CD4-positive, alpha-beta memory T cell (primary cell): ENCODE measurements at regions not wholly inside any gene's neighbourhood (a gene's known extent, or its start where the extent isn't known, plus 50 kb on each side); places are given as distances from the start of the nearest gene placed in this dataset.

ENCODE experiments used
- CTCF ChIA-PET: fragments of 350-600 bp; sonication (Branson Sonifier 250); formaldehyde crosslinking; loops from one replicate; lab custom pipeline; 2021; ENCODE audit warnings: inconsistent platforms; ENCODE audit not compliant: partially characterized antibody; lab: Charles Lee
- POLR2A ChIA-PET: fragments of 350-600 bp; sonication (Branson Sonifier 250); formaldehyde crosslinking; loops from one replicate; lab custom pipeline; 2021; ENCODE audit not compliant: partially characterized antibody; lab: Charles Lee
- DNase-seq, 5 donors: peaks; one replicate each; pipeline versions ENCODE4 v3.0.0 to v3.0.0-alpha.2; 2020 to 2022; ENCODE audit warnings: mixed read lengths in 1 of 5
- H3K27ac ChIP-seq: one replicate; pipeline ENCODE4 v1.7.0; 2013; ENCODE audit warnings: low read depth, low read length
- H3K27me3 ChIP-seq: 2 replicates; pipeline ENCODE4 v1.7.0; 2013; ENCODE audit warnings: mild to moderate bottlenecking, low read length, moderate library complexity; ENCODE audit not compliant: insufficient read depth
- H3K36me3 ChIP-seq: 2 replicates; pipeline ENCODE4 v1.7.0; 2013; ENCODE audit warnings: mild to moderate bottlenecking, low read length, moderate library complexity; ENCODE audit not compliant: insufficient read depth
- H3K4me1 ChIP-seq: 2 replicates; pipeline ENCODE4 v1.7.0; 2013; ENCODE audit warnings: mild to moderate bottlenecking, low read length, moderate library complexity; ENCODE audit not compliant: insufficient read depth
- H3K4me3 ChIP-seq, 2 donors: one replicate each; pipeline ENCODE4 v1.7.0; 2013; ENCODE audit warnings: low read length in 2 of 2, mild to moderate bottlenecking in 1 of 2
- H3K9me3 ChIP-seq, 2 donors: one replicate each; pipeline ENCODE4 v1.7.0; 2013; ENCODE audit warnings: low read length in 2 of 2, control low read depth in 1 of 2; ENCODE audit not compliant: control insufficient read depth in 1 of 2
- H3K27ac Mint-ChIP-seq, 7 donors: one replicate each; pipeline ENCODE4 v1.8.0; 2020 to 2021; ENCODE audit warnings: mixed read lengths in 7 of 7, mild to moderate bottlenecking in 6 of 7, inconsistent platforms in 3 of 7, moderate library complexity in 3 of 7
- H3K27me3 Mint-ChIP-seq, 2 donors: one replicate each; pipeline ENCODE4 v1.8.0; 2020 to 2021; ENCODE audit warnings: mixed read lengths in 2 of 2
- H3K36me3 Mint-ChIP-seq, 2 donors: one replicate each; pipeline ENCODE4 v1.8.0; 2020 to 2021; ENCODE audit warnings: mixed read lengths in 2 of 2, inconsistent platforms in 1 of 2, mild to moderate bottlenecking in 1 of 2
- H3K4me1 Mint-ChIP-seq, 4 donors: one replicate each; pipeline ENCODE4 v1.8.0; 2020 to 2021; ENCODE audit warnings: mixed read lengths in 4 of 4, mild to moderate bottlenecking in 1 of 4
- H3K4me3 Mint-ChIP-seq, 8 donors: one replicate each; pipeline ENCODE4 v1.8.0; 2020 to 2021; ENCODE audit warnings: mixed read lengths in 8 of 8, mild to moderate bottlenecking in 7 of 8, moderate library complexity in 6 of 8, inconsistent platforms in 3 of 8
- H3K9me3 Mint-ChIP-seq, 8 donors: one replicate each; pipeline ENCODE4 v1.8.0; 2020 to 2021; ENCODE audit warnings: mixed read lengths in 8 of 8, mild to moderate bottlenecking in 5 of 8, inconsistent platforms in 3 of 8, moderate library complexity in 1 of 8
- intact Hi-C: fragments of 100-400 bp; cut with micrococcal nuclease; formaldehyde crosslinking; loops from one replicate; pipeline ENCODE4 v1.15.1; 2023

DNA sequence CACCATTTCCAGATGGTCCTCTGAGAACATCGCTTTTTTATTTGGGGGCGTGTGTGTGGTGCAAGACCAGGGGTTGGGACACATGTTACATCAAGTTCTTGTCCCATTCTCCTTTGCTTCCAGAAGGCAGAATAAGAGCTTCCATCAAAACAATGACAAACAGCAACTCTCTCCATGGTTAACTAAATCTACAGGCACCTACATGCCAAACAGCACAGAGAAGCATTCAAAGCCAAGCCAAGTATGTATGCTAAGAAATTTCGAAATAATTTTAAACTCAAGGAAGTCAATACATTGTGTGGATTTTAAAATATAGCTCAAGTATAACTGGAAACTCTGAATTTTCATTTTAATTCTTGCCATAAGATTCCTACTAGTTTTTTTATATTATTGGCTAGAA, 105.6 kb downstream of the SEC61B start:
- H3K4me1 ChIP-seq, result no peaks in the 10 kb centered on the region
- CTCF ChIA-PET, result no interaction called here
- peaks cover 9 to 19% of the 10 kb centered on the region in 2 donors for H3K27me3 Mint-ChIP-seq
- H3K9me3 Mint-ChIP-seq, result peaks cover 0 to 2% (median 0%) of the 10 kb centered on the region in 8 donors
- no peaks in the 10 kb centered on the region for H3K36me3 ChIP-seq
- no peak for DNase-seq
- H3K4me3 ChIP-seq, result no peak overlapping the region
- H3K4me3 Mint-ChIP-seq, result no peak overlapping the region
- intact Hi-C loops, result no loop called here
- no peaks in the 10 kb centered on the region for H3K4me1 Mint-ChIP-seq
- POLR2A ChIA-PET, result no interaction called here
- no peaks in the 10 kb centered on the region for H3K36me3 Mint-ChIP-seq
- H3K27ac Mint-ChIP-seq, result no peak overlapping the region
- no peaks in the 10 kb centered on the region for H3K27me3 ChIP-seq
- H3K9me3 ChIP-seq, result no peaks in the 10 kb centered on the region
- H3K27ac ChIP-seq, result no peak overlapping the region

DNA sequence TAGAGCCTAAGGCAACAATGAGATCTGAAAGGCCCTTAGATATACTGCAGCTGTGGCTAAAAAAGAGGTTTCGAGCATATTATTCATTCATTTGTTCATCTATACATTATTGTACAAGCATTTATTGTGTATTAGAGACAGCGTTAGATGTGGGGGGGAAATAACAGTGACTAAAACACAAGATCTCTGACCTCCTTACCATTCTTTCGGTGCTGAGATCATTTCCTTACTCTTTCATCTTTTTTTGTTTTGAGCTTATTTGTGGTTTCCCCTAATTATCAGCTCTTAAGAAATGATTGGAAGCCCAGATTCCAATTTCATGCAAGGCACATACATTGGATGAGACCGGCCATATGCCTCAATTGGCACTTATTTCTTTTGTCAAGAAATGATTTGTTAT, 113.2 kb downstream of the SEC61B start:
- intact Hi-C loops, result no loop called here
- Mint-ChIP-seq H3K4me3 (no peak overlapping the region), H3K9me3 (peaks cover 0 to 2% (median 0%) of the 10 kb centered on the region in 8 donors), H3K27ac (no peak overlapping the region), H3K36me3 (no peaks in the 10 kb centered on the region), H3K4me1 (peaks cover 0 to 3% (median 0%) of the 10 kb centered on the region in 4 donors), H3K27me3 (peaks cover 0 to 1% of the 10 kb centered on the region in 2 donors)
- no peaks in the 10 kb centered on the region for H3K4me1 ChIP-seq
- POLR2A ChIA-PET, result no interaction called here
- H3K4me3 ChIP-seq, result no peak overlapping the region
- no peak overlapping the region for H3K27ac ChIP-seq
- CTCF ChIA-PET, result no interaction called here
- H3K9me3 ChIP-seq, result no peaks in the 10 kb centered on the region
- no peak for DNase-seq
- H3K27me3 ChIP-seq, result no peaks in the 10 kb centered on the region
- no peaks in the 10 kb centered on the region for H3K36me3 ChIP-seq

DNA sequence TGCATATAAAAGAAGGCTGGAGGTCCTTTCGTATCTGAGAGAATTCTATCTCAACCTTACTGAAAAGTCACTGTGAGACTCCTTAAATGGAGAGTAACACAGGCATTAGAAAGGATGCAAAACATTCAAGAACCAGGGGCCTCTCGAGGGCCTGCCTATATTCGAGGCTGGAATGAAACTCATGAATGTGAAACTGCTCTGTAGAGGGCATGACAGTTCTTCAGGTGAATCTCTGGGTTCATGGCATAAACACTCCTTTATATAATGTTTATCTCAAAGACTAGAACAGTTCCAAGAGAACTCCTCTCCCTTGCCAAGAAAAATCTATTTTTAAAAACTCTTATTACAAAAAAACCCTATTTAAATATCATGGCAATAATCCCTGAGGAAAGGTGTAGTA, 113.9 kb downstream of the SEC61B start:
- no peaks in the 10 kb centered on the region for H3K4me1 ChIP-seq
- peaks cover 0 to 1% of the 10 kb centered on the region in 2 donors for H3K27me3 Mint-ChIP-seq
- no peak for DNase-seq
- POLR2A ChIA-PET, result no interaction called here
- CTCF ChIA-PET, result no interaction called here
- H3K4me3 ChIP-seq, result no peak overlapping the region
- peaks cover 0 to 3% (median 0%) of the 10 kb centered on the region in 4 donors for H3K4me1 Mint-ChIP-seq
- H3K4me3 Mint-ChIP-seq, result no peak overlapping the region
- H3K27ac ChIP-seq, result no peak overlapping the region
- H3K9me3 ChIP-seq, result no peaks in the 10 kb centered on the region
- H3K27ac Mint-ChIP-seq, result no peak overlapping the region
- H3K9me3 Mint-ChIP-seq, result peaks cover 0 to 2% (median 0%) of the 10 kb centered on the region in 8 donors
- intact Hi-C loops, result no loop called here
- H3K27me3 ChIP-seq, result no peaks in the 10 kb centered on the region
- H3K36me3 Mint-ChIP-seq, result no peaks in the 10 kb centered on the region
- H3K36me3 ChIP-seq, result no peaks in the 10 kb centered on the region

DNA sequence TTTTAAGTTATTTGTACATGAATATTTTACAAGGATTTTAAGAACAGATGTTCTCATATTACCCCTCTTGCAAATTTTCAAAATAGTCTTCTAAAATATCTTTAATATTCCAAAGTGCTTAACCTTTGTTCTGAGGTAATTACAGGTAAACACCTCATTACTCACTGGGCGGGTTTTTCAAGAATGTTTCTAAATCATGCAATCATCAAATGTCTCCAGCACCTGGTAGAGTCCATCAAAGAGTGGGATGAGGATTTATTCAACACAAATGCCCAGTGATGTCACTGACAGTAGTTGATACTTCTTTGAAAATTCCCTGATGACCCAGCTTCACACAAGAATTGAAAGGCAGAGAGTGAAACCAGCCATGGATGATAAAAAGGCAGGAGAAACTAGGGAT, 114.4 kb downstream of the SEC61B start:
- POLR2A ChIA-PET, result no interaction called here
- H3K36me3 ChIP-seq, result no peaks in the 10 kb centered on the region
- peaks cover 0 to 3% (median 0%) of the 10 kb centered on the region in 4 donors for H3K4me1 Mint-ChIP-seq
- no peak overlapping the region for H3K4me3 Mint-ChIP-seq
- peaks cover 0 to 2% (median 0%) of the 10 kb centered on the region in 8 donors for H3K9me3 Mint-ChIP-seq
- intact Hi-C loops, result no loop called here
- H3K4me1 ChIP-seq, result no peaks in the 10 kb centered on the region
- H3K4me3 ChIP-seq, result no peak overlapping the region
- no peaks in the 10 kb centered on the region for H3K36me3 Mint-ChIP-seq
- peaks cover under 1 to 1% of the 10 kb centered on the region in 2 donors for H3K27me3 Mint-ChIP-seq
- no peak for DNase-seq
- no peak overlapping the region for H3K27ac Mint-ChIP-seq
- no peak overlapping the region for H3K27ac ChIP-seq
- H3K27me3 ChIP-seq, result no peaks in the 10 kb centered on the region
- no peaks in the 10 kb centered on the region for H3K9me3 ChIP-seq
- CTCF ChIA-PET, result no interaction called here

DNA sequence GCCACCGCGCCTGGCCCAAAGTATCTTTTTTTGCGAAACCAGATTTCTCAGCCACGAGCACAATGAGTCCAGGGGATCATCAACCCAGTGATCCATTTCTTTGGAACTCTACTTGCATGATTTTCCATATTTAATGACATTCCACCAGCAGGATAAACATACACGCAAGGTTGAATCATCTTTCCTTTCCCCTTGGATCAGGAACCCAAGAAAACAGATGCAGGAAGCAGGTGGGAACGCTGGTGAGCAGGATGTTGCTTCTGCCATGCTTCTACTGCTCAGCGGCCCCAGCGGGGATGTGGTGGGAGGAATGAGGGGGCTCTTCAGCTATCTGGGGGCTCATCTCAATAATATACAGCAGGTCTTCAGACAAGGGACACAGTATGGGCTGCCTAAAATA, 118.2 kb downstream of the SEC61B start:
- intact Hi-C loops, result no loop called here

DNA sequence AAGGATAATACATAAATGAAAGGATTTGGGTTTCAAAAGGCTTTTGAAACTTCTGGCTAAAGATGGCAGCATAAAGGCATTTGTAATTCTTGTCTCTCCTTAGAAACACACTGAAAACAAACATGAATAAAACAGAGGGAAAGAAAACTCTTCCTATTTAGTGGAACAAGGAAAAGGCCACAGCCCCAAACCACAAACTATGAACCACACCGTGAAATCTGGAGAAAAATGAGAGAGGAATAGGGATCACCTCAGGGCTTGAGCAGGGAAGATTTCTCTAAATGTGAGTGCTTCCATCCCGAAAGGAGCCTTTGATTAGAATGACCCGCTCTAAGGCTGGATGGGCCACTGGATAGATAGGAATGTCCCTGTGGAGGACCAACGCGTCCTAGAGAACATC, 119.6 kb downstream of the SEC61B start:
- no peaks in the 10 kb centered on the region for H3K27me3 ChIP-seq
- no peak overlapping the region for H3K4me3 ChIP-seq
- no peak overlapping the region for H3K27ac ChIP-seq
- no peak overlapping the region for H3K27ac Mint-ChIP-seq
- H3K27me3 Mint-ChIP-seq, result peaks cover 3% of the 10 kb centered on the region in 2 donors
- no peaks in the 10 kb centered on the region for H3K4me1 ChIP-seq
- CTCF ChIA-PET, result no interaction called here
- peaks cover 0 to 2% (median 0%) of the 10 kb centered on the region in 8 donors for H3K9me3 Mint-ChIP-seq
- intact Hi-C loops, result no loop called here
- H3K9me3 ChIP-seq, result no peaks in the 10 kb centered on the region
- H3K36me3 ChIP-seq, result no peaks in the 10 kb centered on the region
- no peak for DNase-seq
- H3K36me3 Mint-ChIP-seq, result no peaks in the 10 kb centered on the region
- POLR2A ChIA-PET, result no interaction called here
- no peak overlapping the region for H3K4me3 Mint-ChIP-seq
- H3K4me1 Mint-ChIP-seq, result no peaks in the 10 kb centered on the region

More for the DNA sequence above, 118.2 kb downstream of the SEC61B start:
- Mint-ChIP-seq H3K4me1 (peaks cover 0 to 1% (median 0%) of the 10 kb centered on the region in 4 donors), H3K27me3 (peaks cover 3% of the 10 kb centered on the region in 2 donors), H3K27ac (no peak overlapping the region), H3K9me3 (peaks cover 0 to 2% (median 0%) of the 10 kb centered on the region in 8 donors), H3K4me3 (no peak overlapping the region), H3K36me3 (no peaks in the 10 kb centered on the region)
- POLR2A ChIA-PET, result no interaction called here
- no peak for DNase-seq
- H3K36me3 ChIP-seq, result no peaks in the 10 kb centered on the region
- no peak overlapping the region for H3K27ac ChIP-seq
- H3K4me3 ChIP-seq, result no peak overlapping the region
- CTCF ChIA-PET, result no interaction called here
- no peaks in the 10 kb centered on the region for H3K27me3 ChIP-seq
- H3K4me1 ChIP-seq, result no peaks in the 10 kb centered on the region
- no peaks in the 10 kb centered on the region for H3K9me3 ChIP-seq

DNA sequence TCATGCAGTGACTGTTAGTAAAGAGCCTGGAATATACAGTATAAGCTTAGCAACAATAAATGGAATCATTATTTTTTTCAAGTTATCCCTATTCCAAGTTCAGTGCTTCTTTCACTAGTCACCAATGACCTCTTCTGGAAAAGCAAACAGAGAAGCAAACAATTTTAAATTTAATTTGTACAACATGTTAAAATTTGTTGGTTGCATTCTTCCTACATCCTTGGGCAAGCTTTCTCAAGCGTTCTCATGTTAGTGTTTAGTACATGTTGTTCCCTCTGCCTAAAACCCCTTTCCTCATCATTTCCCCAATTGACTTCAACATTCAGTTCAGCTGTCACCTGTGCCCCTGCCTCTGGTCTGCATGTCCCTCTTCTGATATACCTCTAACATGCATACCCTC, 123.4 kb downstream of the SEC61B start:
- Mint-ChIP-seq H3K27ac (no peak overlapping the region), H3K9me3 (no peaks in the 10 kb centered on the region), H3K36me3 (no peaks in the 10 kb centered on the region), H3K4me3 (no peak overlapping the region), H3K4me1 (no peaks in the 10 kb centered on the region), H3K27me3 (peaks cover 3% of the 10 kb centered on the region in 2 donors)
- ChIA-PET POLR2A (no interaction called here), CTCF (no interaction called here)
- no peaks in the 10 kb centered on the region for H3K36me3 ChIP-seq
- H3K9me3 ChIP-seq, result no peaks in the 10 kb centered on the region
- no peaks in the 10 kb centered on the region for H3K27me3 ChIP-seq
- intact Hi-C loops, result no loop called here
- no peak for DNase-seq
- H3K4me1 ChIP-seq, result no peaks in the 10 kb centered on the region
- H3K4me3 ChIP-seq, result no peak overlapping the region
- no peak overlapping the region for H3K27ac ChIP-seq

DNA sequence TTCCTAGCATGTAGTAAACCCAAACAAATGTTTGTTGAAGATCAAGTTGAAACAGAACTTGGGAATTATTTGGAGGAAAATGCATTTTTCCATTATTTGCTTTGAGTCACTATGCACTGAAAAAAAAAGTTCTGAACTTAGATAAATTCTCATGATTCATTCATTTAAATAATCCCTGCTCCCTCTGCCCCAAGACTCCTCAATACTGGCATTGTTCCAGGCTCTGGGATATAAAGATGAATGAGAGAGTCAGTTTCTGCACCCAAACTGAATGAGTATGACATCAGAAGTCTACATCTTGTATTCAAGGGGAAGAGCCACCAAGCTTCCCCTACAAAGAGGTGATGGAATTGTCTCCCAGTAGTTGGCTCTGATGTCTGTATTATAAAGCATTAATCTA, 123.9 kb downstream of the SEC61B start:
- POLR2A ChIA-PET, result no interaction called here
- Histone ChIP-seq H3K36me3 (no peaks in the 10 kb centered on the region), H3K27ac (no peak overlapping the region), H3K9me3 (no peaks in the 10 kb centered on the region), H3K4me1 (no peaks in the 10 kb centered on the region), H3K4me3 (no peak overlapping the region), H3K27me3 (no peaks in the 10 kb centered on the region)
- Mint-ChIP-seq H3K9me3 (no peaks in the 10 kb centered on the region), H3K27me3 (peaks cover 3% of the 10 kb centered on the region in 2 donors), H3K4me1 (no peaks in the 10 kb centered on the region), H3K36me3 (no peaks in the 10 kb centered on the region), H3K27ac (no peak overlapping the region), H3K4me3 (no peak overlapping the region)
- CTCF ChIA-PET, result no interaction called here
- intact Hi-C loops, result no loop called here
- DNase-seq, result no peak
